RWPE2 (cell line): ENCODE measurements at regions not wholly inside any gene's neighbourhood (a gene's known extent, or its start where the extent isn't known, plus 50 kb on each side); places are given as distances from the start of the nearest gene placed in this dataset.

Experiments
- ATAC-seq: fragments of 200-7000 bp; cut with Tn5 transposase; 3 replicates; pipeline ENCODE4 v1.9.1; 2021; ENCODE audit warnings: low read depth
- DNase-seq: peaks from one replicate; pipeline ENCODE4 v3.0.0-alpha.2; 2020; ENCODE audit warnings: low spot score
- H3K27ac ChIP-seq: fragments of 450-650 bp; 2 replicates; pipeline ENCODE4 v1.5.1; 2017; ENCODE audit warnings: mild to moderate bottlenecking; ENCODE audit not compliant: poor library complexity, severe bottlenecking
- H3K27me3 ChIP-seq: fragments of 250-450 bp; sonication (Bioruptor Pico); 2 replicates; pipeline ENCODE4 v1.5.1; 2021; ENCODE audit warnings: mild to moderate bottlenecking, moderate library complexity; ENCODE audit not compliant: insufficient read depth, poor library complexity, severe bottlenecking
- H3K36me3 ChIP-seq: fragments of 250-450 bp; sonication (Bioruptor Pico); 2 replicates; pipeline ENCODE4 v1.5.1; 2020; ENCODE audit warnings: low read depth, mild to moderate bottlenecking, moderate library complexity
- H3K4me1 ChIP-seq: fragments of 250-450 bp; sonication (Bioruptor Pico); 2 replicates; pipeline ENCODE4 v1.5.1; 2021; ENCODE audit warnings: mild to moderate bottlenecking, moderate library complexity; ENCODE audit not compliant: insufficient read depth, poor library complexity, severe bottlenecking
- H3K4me3 ChIP-seq: fragments of 250-450 bp; sonication (Bioruptor Pico); 2 replicates; pipeline ENCODE4 v1.5.1; 2021; ENCODE audit warnings: mild to moderate bottlenecking, moderate library complexity; ENCODE audit not compliant: severe bottlenecking
- H3K9me3 ChIP-seq: fragments of 250-450 bp; sonication (Bioruptor Pico); 2 replicates; pipeline ENCODE4 v1.5.1; 2021; ENCODE audit warnings: mild to moderate bottlenecking, moderate library complexity; ENCODE audit not compliant: severe bottlenecking
- TF ChIP-seq, protein P1 (sequence below): fragments of 450-650 bp; IDR thresholded peaks from one replicate; pipeline ENCODE4 v1.5.1; 2017; ENCODE audit warnings: mild to moderate bottlenecking, moderate library complexity; ENCODE audit not compliant: poor library complexity, severe bottlenecking

DNA sequence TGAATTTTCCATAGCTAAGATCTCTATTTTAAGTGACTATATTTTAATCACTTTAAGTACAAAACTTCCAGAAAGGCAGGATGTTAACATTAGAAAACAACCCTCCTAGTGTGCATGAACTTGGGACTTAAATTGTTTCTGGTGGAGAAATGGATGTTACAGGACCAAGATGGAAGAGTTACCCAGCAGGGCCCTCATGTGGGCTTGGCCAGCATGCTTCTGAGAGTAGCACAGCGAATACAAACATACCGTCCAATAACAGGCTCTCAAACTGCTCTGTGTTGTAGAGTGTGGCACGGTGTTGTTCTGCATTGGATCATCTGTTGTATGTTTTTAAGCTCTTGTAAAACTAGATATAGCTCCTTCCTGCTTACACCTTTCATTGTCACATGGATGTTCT lies 346.1 kb upstream of the SMIM21 start:
- H3K27me3 ChIP-seq = peaks cover 16% of the 10 kb centered on the region
- ATAC-seq = no peak

DNA sequence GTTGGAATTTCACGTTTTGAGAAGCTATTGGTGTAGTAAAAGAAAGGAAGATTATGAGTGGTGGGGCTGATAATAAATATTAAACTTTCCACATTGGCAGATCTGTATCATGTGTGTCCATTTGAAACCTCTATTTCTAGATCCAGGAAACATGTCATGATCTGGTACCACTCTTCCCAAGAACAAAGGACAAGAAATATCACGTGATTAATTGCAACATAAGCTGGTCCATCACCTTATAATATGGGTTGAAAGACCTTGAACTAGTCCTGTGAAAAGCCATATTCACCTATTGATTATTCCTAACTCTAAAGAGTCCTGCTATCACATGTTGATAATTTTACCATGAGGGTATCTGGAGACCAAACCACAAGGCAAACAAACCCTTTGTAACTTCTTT lies 335.3 kb upstream of the SMIM21 start:
- TF ChIP-seq, protein P1, sequence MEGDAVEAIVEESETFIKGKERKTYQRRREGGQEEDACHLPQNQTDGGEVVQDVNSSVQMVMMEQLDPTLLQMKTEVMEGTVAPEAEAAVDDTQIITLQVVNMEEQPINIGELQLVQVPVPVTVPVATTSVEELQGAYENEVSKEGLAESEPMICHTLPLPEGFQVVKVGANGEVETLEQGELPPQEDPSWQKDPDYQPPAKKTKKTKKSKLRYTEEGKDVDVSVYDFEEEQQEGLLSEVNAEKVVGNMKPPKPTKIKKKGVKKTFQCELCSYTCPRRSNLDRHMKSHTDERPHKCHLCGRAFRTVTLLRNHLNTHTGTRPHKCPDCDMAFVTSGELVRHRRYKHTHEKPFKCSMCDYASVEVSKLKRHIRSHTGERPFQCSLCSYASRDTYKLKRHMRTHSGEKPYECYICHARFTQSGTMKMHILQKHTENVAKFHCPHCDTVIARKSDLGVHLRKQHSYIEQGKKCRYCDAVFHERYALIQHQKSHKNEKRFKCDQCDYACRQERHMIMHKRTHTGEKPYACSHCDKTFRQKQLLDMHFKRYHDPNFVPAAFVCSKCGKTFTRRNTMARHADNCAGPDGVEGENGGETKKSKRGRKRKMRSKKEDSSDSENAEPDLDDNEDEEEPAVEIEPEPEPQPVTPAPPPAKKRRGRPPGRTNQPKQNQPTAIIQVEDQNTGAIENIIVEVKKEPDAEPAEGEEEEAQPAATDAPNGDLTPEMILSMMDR = no peak
- no peak overlapping the region for H3K4me3 ChIP-seq
- no peaks in the 10 kb centered on the region for H3K4me1 ChIP-seq
- DNase-seq (no peak), ATAC-seq (no peak)
- no peak overlapping the region for H3K27ac ChIP-seq
- no peaks in the 10 kb centered on the region for H3K9me3 ChIP-seq
- no peaks in the 10 kb centered on the region for H3K27me3 ChIP-seq
- no peaks in the 10 kb centered on the region for H3K36me3 ChIP-seq

More for the DNA sequence above, 346.1 kb upstream of the SMIM21 start:
- Histone ChIP-seq H3K36me3 (no peaks in the 10 kb centered on the region), H3K9me3 (no peaks in the 10 kb centered on the region), H3K4me1 (no peaks in the 10 kb centered on the region), H3K27ac (no peak overlapping the region), H3K4me3 (no peak overlapping the region)
- DNase-seq = no peak
- TF ChIP-seq, protein P1 = no peak

DNA sequence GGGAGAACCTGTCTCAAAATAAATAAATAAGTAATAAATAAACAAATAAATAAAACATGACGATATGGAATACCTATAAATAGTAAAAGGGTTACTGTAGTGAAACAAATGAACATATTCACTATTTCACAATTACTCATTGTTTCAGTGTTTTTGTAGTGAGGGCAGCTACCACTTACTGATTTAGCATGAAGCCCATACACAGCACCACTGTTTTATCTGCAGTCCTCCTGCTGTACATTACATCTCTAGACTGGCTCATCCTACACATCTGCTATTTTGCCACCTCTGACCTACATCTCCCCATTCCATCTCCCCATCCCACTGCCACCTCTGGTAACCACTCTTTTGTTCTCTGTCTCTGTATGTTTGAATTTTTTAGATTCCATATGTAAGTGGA lies 332.7 kb upstream of the SMIM21 start:
- no peak for DNase-seq
- H3K36me3 ChIP-seq = no peaks in the 10 kb centered on the region
- no peak for ATAC-seq
- no peak overlapping the region for H3K4me3 ChIP-seq
- no peaks in the 10 kb centered on the region for H3K9me3 ChIP-seq
- TF ChIP-seq, protein P1 = no peak
- no peak overlapping the region for H3K27ac ChIP-seq
- no peaks in the 10 kb centered on the region for H3K27me3 ChIP-seq
- H3K4me1 ChIP-seq = no peaks in the 10 kb centered on the region

DNA sequence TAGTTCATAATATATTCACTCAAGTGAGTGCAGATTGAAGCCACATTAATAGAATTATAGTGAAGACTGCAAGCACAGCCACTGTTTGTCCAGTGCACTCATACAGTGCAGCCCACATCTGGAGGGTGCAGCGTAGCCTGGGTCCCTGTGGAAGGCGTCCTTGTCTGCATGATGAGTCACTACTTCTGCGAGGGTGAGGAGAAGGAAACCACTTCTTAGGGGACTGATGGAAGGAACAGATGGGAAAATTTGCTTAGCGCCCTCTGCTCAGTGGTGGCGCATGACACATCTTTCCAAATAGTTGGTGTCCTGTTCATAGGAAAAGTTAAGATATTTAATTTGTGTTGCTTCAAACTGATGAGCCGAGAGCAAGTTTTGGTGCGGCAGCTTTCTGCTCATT lies 330.4 kb upstream of the SMIM21 start:
- TF ChIP-seq, protein P1 = no peak
- no peak for DNase-seq
- Histone ChIP-seq H3K27me3 (no peaks in the 10 kb centered on the region), H3K27ac (no peak overlapping the region), H3K4me1 (no peaks in the 10 kb centered on the region), H3K36me3 (no peaks in the 10 kb centered on the region), H3K9me3 (no peaks in the 10 kb centered on the region), H3K4me3 (no peak overlapping the region)
- no peak for ATAC-seq

DNA sequence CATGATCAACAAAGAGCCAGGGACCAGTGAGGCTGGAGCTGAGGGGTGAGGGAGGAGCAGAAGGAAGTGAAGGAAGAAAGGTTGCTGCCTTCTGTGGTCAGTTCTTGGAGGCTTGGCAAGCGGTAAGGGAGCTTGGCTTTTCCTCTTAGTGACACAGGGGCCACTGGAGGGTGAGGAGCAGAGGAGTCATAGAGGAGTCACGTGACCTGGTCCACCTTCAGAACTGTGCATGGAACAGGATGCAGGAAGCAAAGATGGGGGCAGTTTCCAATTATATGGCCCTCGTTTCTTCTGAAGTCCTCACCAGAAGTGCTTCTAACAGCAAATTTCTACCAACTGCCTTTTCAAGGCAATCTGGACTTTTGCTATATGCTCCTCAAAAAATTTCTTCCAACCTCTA lies 326.9 kb upstream of the SMIM21 start:
- H3K4me1 ChIP-seq = no peaks in the 10 kb centered on the region
- no peaks in the 10 kb centered on the region for H3K27me3 ChIP-seq
- H3K27ac ChIP-seq = no peak overlapping the region
- H3K4me3 ChIP-seq = no peak overlapping the region
- no peaks in the 10 kb centered on the region for H3K9me3 ChIP-seq
- no peaks in the 10 kb centered on the region for H3K36me3 ChIP-seq
- ATAC-seq (no peak), DNase-seq (no peak)
- TF ChIP-seq, protein P1 = no peak
